GM23338 (cell line): ENCODE measurements at regions not wholly inside any gene's neighbourhood (a gene's known extent, or its start where the extent isn't known, plus 50 kb on each side); places are given as distances from the start of the nearest gene placed in this dataset.

Experiments
- ATAC-seq: fragments of 200-7000 bp; cut with Tn5 transposase; 3 replicates; pipeline ENCODE4 v1.9.1; 2020
- DNase-seq: peaks from one replicate; pipeline ENCODE4 v3.0.0-alpha.2; 2015; ENCODE audit warnings: low spot score
- H2AFZ ChIP-seq: fragments of 200-600 bp; sonication (generic); 2 replicates; pipeline ENCODE4 v1.8.0; 2016; ENCODE audit warnings: antibody characterized with exemption, mild to moderate bottlenecking, moderate library complexity
- H3F3A ChIP-seq: fragments of 200-600 bp; sonication (generic); replicated peaks from 2 replicates; pipeline ENCODE4 v1.8.0; 2017; ENCODE audit warnings: antibody characterized with exemption, mixed run types, low read depth
- H3K27ac ChIP-seq: fragments of 200-600 bp; sonication (generic); 2 replicates; pipeline ENCODE4 v1.6.1; 2016; ENCODE audit warnings: low read depth
- H3K27me3 ChIP-seq: fragments of 200-600 bp; sonication (generic); 2 replicates; pipeline ENCODE4 v1.8.0; 2016; ENCODE audit warnings: mild to moderate bottlenecking, mixed run types, moderate library complexity; ENCODE audit not compliant: insufficient read depth
- H3K36me3 ChIP-seq: fragments of 200-600 bp; sonication (generic); 2 replicates; pipeline ENCODE4 v1.8.0; 2016; ENCODE audit warnings: mild to moderate bottlenecking; ENCODE audit not compliant: insufficient read depth
- H3K4me1 ChIP-seq: fragments of 200-600 bp; sonication (generic); 2 replicates; pipeline ENCODE4 v1.8.0; 2016; ENCODE audit warnings: mild to moderate bottlenecking, moderate library complexity; ENCODE audit not compliant: insufficient read depth
- H3K4me2 ChIP-seq: fragments of 200-600 bp; sonication (generic); 2 replicates; pipeline ENCODE4 v1.7.1; 2017; ENCODE audit warnings: mixed run types
- H3K4me3 ChIP-seq: fragments of 200-600 bp; sonication (generic); 2 replicates; pipeline ENCODE4 v1.6.1; 2016; ENCODE audit warnings: mixed run types
- H3K79me2 ChIP-seq: fragments of 200-600 bp; sonication (generic); replicated peaks from 2 replicates; pipeline ENCODE4 v1.8.0; 2017; ENCODE audit warnings: mild to moderate bottlenecking; ENCODE audit not compliant: insufficient read depth
- H3K9me2 ChIP-seq: fragments of 200-600 bp; sonication (generic); 2 replicates; pipeline ENCODE4 v1.8.0; 2017; ENCODE audit not compliant: insufficient read depth
- H4K20me1 ChIP-seq: fragments of 200-600 bp; sonication (generic); replicated peaks from 2 replicates; pipeline ENCODE4 v1.8.0; 2017; ENCODE audit warnings: mild to moderate bottlenecking; ENCODE audit not compliant: insufficient read depth
- H3K27ac Mint-ChIP-seq: 2 replicates; pipeline ENCODE4 v1.8.0; 2020; ENCODE audit warnings: inconsistent platforms, mild to moderate bottlenecking, moderate library complexity, mixed read lengths
- H3K27me3 Mint-ChIP-seq: 3 replicates; pipeline ENCODE4 v1.8.0; 2022; ENCODE audit warnings: low read depth, mild to moderate bottlenecking, moderate library complexity, mixed read lengths, inconsistent platforms; ENCODE audit not compliant: insufficient read depth, poor library complexity
- H3K36me3 Mint-ChIP-seq: 3 replicates; pipeline ENCODE4 v1.8.0; 2021; ENCODE audit warnings: low read depth, mild to moderate bottlenecking, inconsistent platforms, moderate library complexity, mixed read lengths
- H3K4me1 Mint-ChIP-seq: 3 replicates; pipeline ENCODE4 v1.8.0; 2020; ENCODE audit warnings: mild to moderate bottlenecking, inconsistent platforms, mixed read lengths
- H3K4me3 Mint-ChIP-seq: 3 replicates; pipeline ENCODE4 v1.8.0; 2021; ENCODE audit warnings: moderate library complexity, mild to moderate bottlenecking, inconsistent platforms, mixed read lengths
- H3K9me3 Mint-ChIP-seq: 3 replicates; pipeline ENCODE4 v1.8.0; 2020; ENCODE audit warnings: moderate library complexity, mild to moderate bottlenecking, inconsistent platforms, mixed read lengths
- CREB1 ChIP-seq: fragments of 250-450 bp; sonication (Bioruptor Pico); IDR thresholded peaks from 2 replicates; pipeline ENCODE4 v1.5.0; 2020; ENCODE audit warnings: low read depth, mild to moderate bottlenecking, moderate library complexity
- EZH2 ChIP-seq: fragments of 200-600 bp; sonication (generic); IDR thresholded peaks from one replicate; pipeline ENCODE4 v1.8.0; 2017; ENCODE audit warnings: antibody characterized with exemption, mild to moderate bottlenecking, low read depth; ENCODE audit not compliant: unreplicated experiment
- EZH2phosphoT487 ChIP-seq: fragments of 200-600 bp; sonication (generic); IDR thresholded peaks from one replicate; pipeline ENCODE4 v1.8.1; 2018; ENCODE audit warnings: antibody characterized with exemption; ENCODE audit not compliant: unreplicated experiment
- JUNB ChIP-seq: IDR thresholded peaks from one replicate; pipeline ENCODE4 v1.6.1; 2016; ENCODE audit warnings: antibody characterized with exemption; ENCODE audit not compliant: unreplicated experiment
- NANOG ChIP-seq: IDR thresholded peaks from 2 replicates; pipeline ENCODE4 v1.6.1; 2016; ENCODE audit warnings: antibody characterized with exemption, borderline replicate concordance
- POLR2AphosphoS5 ChIP-seq: IDR thresholded peaks from 2 replicates; pipeline ENCODE4 v1.6.1; 2016; ENCODE audit warnings: antibody characterized with exemption, low read depth
- STAT1 ChIP-seq: IDR thresholded peaks from one replicate; pipeline ENCODE4 v1.6.1; 2016; ENCODE audit warnings: antibody characterized with exemption; ENCODE audit not compliant: unreplicated experiment
- ZNF114 ChIP-seq: fragments of 250-450 bp; sonication (Bioruptor Pico); IDR thresholded peaks from 2 replicates; pipeline ENCODE4 v1.5.0; 2020; ENCODE audit warnings: mild to moderate bottlenecking, moderate library complexity
- ZNF331 ChIP-seq: fragments of 250-450 bp; sonication (Bioruptor Pico); IDR thresholded peaks from 2 replicates; pipeline ENCODE4 v1.5.0; 2020; ENCODE audit warnings: low read depth, mild to moderate bottlenecking, moderate library complexity
- TF ChIP-seq, protein P1 (sequence below): IDR thresholded peaks from one replicate; pipeline ENCODE4 v1.6.1; 2018; ENCODE audit warnings: antibody characterized with exemption; ENCODE audit not compliant: unreplicated experiment
- TF ChIP-seq, protein P2 (sequence below), 2 experiments: fragments of 200-600 bp in 1 of 2; sonication (generic) in 1 of 2; conservative IDR thresholded peaks; 2 replicates each; pipeline versions ENCODE4 v1.5.1 to v1.6.1; 2016 to 2017; ENCODE audit warnings: antibody characterized with exemption in 2 of 2, low read depth in 2 of 2, mild to moderate bottlenecking in 2 of 2, moderate library complexity in 1 of 2
- TF ChIP-seq, protein P3 (sequence below): IDR thresholded peaks from 2 replicates; pipeline ENCODE4 v1.6.1; 2016; ENCODE audit warnings: antibody characterized with exemption
- TF ChIP-seq, protein P4 (sequence below): fragments of 250-450 bp; sonication (Bioruptor Pico); IDR thresholded peaks from 2 replicates; pipeline ENCODE4 v1.5.0; 2020; ENCODE audit warnings: mild to moderate bottlenecking, moderate library complexity

DNA sequence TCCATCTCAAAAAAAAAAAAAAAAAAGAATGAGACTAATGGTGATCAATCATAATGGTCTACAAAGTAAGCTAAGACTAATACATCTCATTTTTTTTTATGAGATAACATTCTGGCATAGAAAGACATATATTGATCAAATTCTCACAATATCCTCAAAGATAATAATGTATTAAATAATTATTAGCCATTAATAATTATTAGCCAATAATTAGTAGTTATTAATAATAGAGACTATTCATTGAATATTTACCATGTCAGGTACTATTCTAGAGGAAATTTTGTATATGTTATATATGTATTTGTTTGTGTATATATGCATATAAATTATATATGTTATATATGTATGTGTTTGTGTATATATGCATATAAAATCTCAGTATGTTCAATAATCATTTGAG is 137.7 kb upstream of the PTBP2 start (continued):
- TF ChIP-seq NANOG = no peak

DNA sequence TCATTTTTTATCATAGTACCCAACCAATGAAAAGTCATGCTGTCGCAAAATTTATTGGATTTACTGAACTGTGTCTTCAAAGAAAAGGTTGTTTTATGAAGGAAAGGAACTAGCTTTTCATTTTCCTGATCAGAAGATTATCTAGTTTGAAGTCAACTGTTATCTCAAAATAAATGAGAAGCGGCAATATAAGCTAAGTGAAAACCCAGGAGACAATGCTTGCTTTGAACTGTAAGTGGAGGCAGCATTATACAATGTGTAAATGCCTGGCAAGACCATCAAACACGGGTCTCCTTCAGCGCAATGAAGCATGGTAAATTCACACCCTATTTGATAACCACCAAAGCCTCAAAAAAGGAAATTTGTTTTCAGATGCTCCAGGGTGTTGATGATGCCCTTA is 134.4 kb upstream of the PTBP2 start:
- Histone ChIP-seq H3K79me2 (no peaks in the 10 kb centered on the region), H2AFZ (peak overlapping the region; percentile 12; the same call in 1 of the 2 replicates), H3F3A (no peaks in the 10 kb centered on the region), H3K36me3 (no peaks in the 10 kb centered on the region), H3K4me3 (no peak overlapping the region), H3K27ac (no peak overlapping the region), H3K4me2 (no peak overlapping the region), H3K9me2 (no peaks in the 10 kb centered on the region), H3K27me3 (no peaks in the 10 kb centered on the region), H3K4me1 (peaks cover 9% of the 10 kb centered on the region), H4K20me1 (no peaks in the 10 kb centered on the region)
- Mint-ChIP-seq H3K36me3 (no peaks in the 10 kb centered on the region), H3K4me3 (no peak overlapping the region), H3K27ac (no peak overlapping the region), H3K27me3 (no peaks in the 10 kb centered on the region), H3K4me1 (peaks cover 15% of the 10 kb centered on the region), H3K9me3 (no peaks in the 10 kb centered on the region)
- DNase-seq (no peak), ATAC-seq (no peak)
- TF ChIP-seq EZH2phosphoT487 = no peak
- TF ChIP-seq STAT1 = no peak
- no peak for TF ChIP-seq NANOG
- TF ChIP-seq, protein P1, sequence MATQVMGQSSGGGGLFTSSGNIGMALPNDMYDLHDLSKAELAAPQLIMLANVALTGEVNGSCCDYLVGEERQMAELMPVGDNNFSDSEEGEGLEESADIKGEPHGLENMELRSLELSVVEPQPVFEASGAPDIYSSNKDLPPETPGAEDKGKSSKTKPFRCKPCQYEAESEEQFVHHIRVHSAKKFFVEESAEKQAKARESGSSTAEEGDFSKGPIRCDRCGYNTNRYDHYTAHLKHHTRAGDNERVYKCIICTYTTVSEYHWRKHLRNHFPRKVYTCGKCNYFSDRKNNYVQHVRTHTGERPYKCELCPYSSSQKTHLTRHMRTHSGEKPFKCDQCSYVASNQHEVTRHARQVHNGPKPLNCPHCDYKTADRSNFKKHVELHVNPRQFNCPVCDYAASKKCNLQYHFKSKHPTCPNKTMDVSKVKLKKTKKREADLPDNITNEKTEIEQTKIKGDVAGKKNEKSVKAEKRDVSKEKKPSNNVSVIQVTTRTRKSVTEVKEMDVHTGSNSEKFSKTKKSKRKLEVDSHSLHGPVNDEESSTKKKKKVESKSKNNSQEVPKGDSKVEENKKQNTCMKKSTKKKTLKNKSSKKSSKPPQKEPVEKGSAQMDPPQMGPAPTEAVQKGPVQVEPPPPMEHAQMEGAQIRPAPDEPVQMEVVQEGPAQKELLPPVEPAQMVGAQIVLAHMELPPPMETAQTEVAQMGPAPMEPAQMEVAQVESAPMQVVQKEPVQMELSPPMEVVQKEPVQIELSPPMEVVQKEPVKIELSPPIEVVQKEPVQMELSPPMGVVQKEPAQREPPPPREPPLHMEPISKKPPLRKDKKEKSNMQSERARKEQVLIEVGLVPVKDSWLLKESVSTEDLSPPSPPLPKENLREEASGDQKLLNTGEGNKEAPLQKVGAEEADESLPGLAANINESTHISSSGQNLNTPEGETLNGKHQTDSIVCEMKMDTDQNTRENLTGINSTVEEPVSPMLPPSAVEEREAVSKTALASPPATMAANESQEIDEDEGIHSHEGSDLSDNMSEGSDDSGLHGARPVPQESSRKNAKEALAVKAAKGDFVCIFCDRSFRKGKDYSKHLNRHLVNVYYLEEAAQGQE = no peak
- no peak for TF ChIP-seq ZNF331 (CRISPR knock-in tag)
- no peak for TF ChIP-seq JUNB
- TF ChIP-seq, protein P2, sequence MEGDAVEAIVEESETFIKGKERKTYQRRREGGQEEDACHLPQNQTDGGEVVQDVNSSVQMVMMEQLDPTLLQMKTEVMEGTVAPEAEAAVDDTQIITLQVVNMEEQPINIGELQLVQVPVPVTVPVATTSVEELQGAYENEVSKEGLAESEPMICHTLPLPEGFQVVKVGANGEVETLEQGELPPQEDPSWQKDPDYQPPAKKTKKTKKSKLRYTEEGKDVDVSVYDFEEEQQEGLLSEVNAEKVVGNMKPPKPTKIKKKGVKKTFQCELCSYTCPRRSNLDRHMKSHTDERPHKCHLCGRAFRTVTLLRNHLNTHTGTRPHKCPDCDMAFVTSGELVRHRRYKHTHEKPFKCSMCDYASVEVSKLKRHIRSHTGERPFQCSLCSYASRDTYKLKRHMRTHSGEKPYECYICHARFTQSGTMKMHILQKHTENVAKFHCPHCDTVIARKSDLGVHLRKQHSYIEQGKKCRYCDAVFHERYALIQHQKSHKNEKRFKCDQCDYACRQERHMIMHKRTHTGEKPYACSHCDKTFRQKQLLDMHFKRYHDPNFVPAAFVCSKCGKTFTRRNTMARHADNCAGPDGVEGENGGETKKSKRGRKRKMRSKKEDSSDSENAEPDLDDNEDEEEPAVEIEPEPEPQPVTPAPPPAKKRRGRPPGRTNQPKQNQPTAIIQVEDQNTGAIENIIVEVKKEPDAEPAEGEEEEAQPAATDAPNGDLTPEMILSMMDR (conservative IDR thresholded peaks at IDR 0.05; ENCODE audit: low read depth in 2 of 2) = no peak
- no peak for TF ChIP-seq ZNF114 (CRISPR knock-in tag)
- TF ChIP-seq, protein P3, sequence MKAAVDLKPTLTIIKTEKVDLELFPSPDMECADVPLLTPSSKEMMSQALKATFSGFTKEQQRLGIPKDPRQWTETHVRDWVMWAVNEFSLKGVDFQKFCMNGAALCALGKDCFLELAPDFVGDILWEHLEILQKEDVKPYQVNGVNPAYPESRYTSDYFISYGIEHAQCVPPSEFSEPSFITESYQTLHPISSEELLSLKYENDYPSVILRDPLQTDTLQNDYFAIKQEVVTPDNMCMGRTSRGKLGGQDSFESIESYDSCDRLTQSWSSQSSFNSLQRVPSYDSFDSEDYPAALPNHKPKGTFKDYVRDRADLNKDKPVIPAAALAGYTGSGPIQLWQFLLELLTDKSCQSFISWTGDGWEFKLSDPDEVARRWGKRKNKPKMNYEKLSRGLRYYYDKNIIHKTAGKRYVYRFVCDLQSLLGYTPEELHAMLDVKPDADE = no peak
- TF ChIP-seq, protein P4, sequence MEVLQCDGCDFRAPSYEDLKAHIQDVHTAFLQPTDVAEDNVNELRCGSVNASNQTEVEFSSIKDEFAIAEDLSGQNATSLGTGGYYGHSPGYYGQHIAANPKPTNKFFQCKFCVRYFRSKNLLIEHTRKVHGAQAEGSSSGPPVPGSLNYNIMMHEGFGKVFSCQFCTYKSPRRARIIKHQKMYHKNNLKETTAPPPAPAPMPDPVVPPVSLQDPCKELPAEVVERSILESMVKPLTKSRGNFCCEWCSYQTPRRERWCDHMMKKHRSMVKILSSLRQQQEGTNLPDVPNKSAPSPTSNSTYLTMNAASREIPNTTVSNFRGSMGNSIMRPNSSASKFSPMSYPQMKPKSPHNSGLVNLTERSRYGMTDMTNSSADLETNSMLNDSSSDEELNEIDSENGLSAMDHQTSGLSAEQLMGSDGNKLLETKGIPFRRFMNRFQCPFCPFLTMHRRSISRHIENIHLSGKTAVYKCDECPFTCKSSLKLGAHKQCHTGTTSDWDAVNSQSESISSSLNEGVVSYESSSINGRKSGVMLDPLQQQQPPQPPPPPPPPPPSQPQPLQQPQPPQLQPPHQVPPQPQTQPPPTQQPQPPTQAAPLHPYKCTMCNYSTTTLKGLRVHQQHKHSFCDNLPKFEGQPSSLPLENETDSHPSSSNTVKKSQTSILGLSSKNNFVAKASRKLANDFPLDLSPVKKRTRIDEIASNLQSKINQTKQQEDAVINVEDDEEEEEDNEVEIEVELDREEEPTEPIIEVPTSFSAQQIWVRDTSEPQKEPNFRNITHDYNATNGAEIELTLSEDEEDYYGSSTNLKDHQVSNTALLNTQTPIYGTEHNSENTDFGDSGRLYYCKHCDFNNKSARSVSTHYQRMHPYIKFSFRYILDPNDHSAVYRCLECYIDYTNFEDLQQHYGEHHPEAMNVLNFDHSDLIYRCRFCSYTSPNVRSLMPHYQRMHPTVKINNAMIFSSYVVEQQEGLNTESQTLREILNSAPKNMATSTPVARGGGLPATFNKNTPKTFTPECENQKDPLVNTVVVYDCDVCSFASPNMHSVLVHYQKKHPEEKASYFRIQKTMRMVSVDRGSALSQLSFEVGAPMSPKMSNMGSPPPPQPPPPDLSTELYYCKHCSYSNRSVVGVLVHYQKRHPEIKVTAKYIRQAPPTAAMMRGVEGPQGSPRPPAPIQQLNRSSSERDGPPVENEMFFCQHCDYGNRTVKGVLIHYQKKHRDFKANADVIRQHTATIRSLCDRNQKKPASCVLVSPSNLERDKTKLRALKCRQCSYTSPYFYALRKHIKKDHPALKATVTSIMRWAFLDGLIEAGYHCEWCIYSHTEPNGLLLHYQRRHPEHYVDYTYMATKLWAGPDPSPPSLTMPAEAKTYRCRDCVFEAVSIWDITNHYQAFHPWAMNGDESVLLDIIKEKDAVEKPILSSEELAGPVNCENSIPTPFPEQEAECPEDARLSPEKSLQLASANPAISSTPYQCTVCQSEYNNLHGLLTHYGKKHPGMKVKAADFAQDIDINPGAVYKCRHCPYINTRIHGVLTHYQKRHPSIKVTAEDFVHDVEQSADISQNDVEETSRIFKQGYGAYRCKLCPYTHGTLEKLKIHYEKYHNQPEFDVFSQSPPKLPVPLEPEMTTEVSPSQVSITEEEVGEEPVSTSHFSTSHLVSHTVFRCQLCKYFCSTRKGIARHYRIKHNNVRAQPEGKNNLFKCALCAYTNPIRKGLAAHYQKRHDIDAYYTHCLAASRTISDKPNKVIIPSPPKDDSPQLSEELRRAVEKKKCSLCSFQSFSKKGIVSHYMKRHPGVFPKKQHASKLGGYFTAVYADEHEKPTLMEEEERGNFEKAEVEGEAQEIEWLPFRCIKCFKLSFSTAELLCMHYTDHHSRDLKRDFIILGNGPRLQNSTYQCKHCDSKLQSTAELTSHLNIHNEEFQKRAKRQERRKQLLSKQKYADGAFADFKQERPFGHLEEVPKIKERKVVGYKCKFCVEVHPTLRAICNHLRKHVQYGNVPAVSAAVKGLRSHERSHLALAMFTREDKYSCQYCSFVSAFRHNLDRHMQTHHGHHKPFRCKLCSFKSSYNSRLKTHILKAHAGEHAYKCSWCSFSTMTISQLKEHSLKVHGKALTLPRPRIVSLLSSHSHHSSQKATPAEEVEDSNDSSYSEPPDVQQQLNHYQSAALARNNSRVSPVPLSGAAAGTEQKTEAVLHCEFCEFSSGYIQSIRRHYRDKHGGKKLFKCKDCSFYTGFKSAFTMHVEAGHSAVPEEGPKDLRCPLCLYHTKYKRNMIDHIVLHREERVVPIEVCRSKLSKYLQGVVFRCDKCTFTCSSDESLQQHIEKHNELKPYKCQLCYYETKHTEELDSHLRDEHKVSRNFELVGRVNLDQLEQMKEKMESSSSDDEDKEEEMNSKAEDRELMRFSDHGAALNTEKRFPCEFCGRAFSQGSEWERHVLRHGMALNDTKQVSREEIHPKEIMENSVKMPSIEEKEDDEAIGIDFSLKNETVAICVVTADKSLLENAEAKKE (CRISPR knock-in tag) = no peak
- TF ChIP-seq EZH2 = no peak
- TF ChIP-seq CREB1 = no peak
- TF ChIP-seq POLR2AphosphoS5 = no peak
